ENCODE measurements at regions not wholly inside any gene's neighbourhood (a gene's known extent, or its start where the extent isn't known, plus 50 kb on each side); places are given as distances from the start of the nearest gene placed in this dataset.

- TF ChIP-seq POLR2AphosphoS5 (IDR thresholded peaks at IDR 0.05) (no peak), CTCF (IDR thresholded peaks at IDR 0.05; ENCODE audit: poor library complexity, severe bottlenecking) (no peak), TAF1 (IDR thresholded peaks at IDR 0.05; ENCODE audit: low read depth) (no peak), EP300 (conservative IDR thresholded peaks at IDR 0.05; ENCODE audit: poor library complexity, severe bottlenecking) (no peak), MXI1 (conservative IDR thresholded peaks at IDR 0.05; ENCODE audit: poor library complexity, severe bottlenecking) (no peak), EZH2 (IDR thresholded peaks at IDR 0.05; ENCODE audit: borderline replicate concordance, insufficient read depth, low read length, poor library complexity, severe bottlenecking) (no peak), RAD21 (conservative IDR thresholded peaks at IDR 0.05) (no peak)
Measured at GRCh38 chr14:87199381-87199780, 793.6 kb downstream of the GALC start.
